ENCODE measurements at regions not wholly inside any gene's neighbourhood (a gene's known extent, or its start where the extent isn't known, plus 50 kb on each side); places are given as distances from the start of the nearest gene placed in this dataset.

- Histone ChIP-seq H3K79me2 (ENCODE audit: control insufficient read depth, insufficient read depth, low read length) (no peaks in the 10 kb centered on the region), H3K4me2 (replicated peaks; ENCODE audit: low read depth, low read length, poor library complexity, severe bottlenecking) (no peak overlapping the region), H2AFZ (ENCODE audit: insufficient read depth, low read depth, low read length, poor library complexity, severe bottlenecking) (no peak overlapping the region), H3K27me3 (replicated peaks in 1 of 4; ENCODE audit: control extremely low read depth in 1 of 4, control insufficient read depth in 3 of 4, insufficient read depth in 4 of 4, low read length in 3 of 4) (no peaks in the 10 kb centered on the region), H3K36me3 (replicated peaks in 1 of 2; ENCODE audit: control extremely low read depth in 1 of 2, control insufficient read depth in 1 of 2, extremely low read depth in 1 of 2, insufficient read depth in 2 of 2, low read length in 1 of 2) (no peaks in the 10 kb centered on the region), H3K9me3 (ENCODE audit: control extremely low read depth in 1 of 3, control insufficient read depth in 2 of 3, insufficient read depth in 1 of 3, low read length in 2 of 3) (no peaks in the 10 kb centered on the region), H3K4me1 (ENCODE audit: control insufficient read depth in 2 of 2, insufficient read depth in 2 of 2, low read length in 2 of 2) (no peaks in the 10 kb centered on the region), H3K9ac (ENCODE audit: low read length) (no peak overlapping the region), H4K20me1 (ENCODE audit: control insufficient read depth, insufficient read depth, low read length, poor library complexity, severe bottlenecking) (no peaks in the 10 kb centered on the region), H3K4me3 (ENCODE audit: control extremely low read depth in 1 of 5, extremely low read depth in 1 of 5, insufficient read depth in 1 of 5, low read depth in 2 of 5, low read length in 4 of 5) (no peak overlapping the region), H3K27ac (ENCODE audit: low read length in 2 of 2) (no peak overlapping the region)
- no peaks in the 10 kb centered on the region for H3K27me3 Mint-ChIP-seq
- no peak for TF ChIP-seq EZH2 (IDR thresholded peaks at IDR 0.05; ENCODE audit: borderline replicate concordance, insufficient read depth, low read depth, low read length, poor library complexity, severe bottlenecking)
- TF ChIP-seq CTCF (IDR thresholded peaks at IDR 0.05), result no peak
- no CpG with 5 or more reads among the region's 3 CpGs for WGBS (ENCODE audit: insufficient coverage)
- DNase-seq (no peak), ATAC-seq (ENCODE audit: low read depth) (no peak)
- ChIA-PET CTCF (no interaction called here), POLR2A (no interaction called here)
- H3K27ac Mint-ChIP-seq, result no peak overlapping the region
- peaks cover 7% of the 10 kb centered on the region for H3K9me3 Mint-ChIP-seq (ENCODE audit: insufficient read depth)
- intact Hi-C loops (cut with micrococcal nuclease), result no loop called here
- no peak overlapping the region for H3K4me3 Mint-ChIP-seq
- H3K4me1 Mint-ChIP-seq, result no peaks in the 10 kb centered on the region
Measured at GRCh38 chr13:84543962-84544361, 661.7 kb upstream of the SLITRK1 start.

GRCh38 chr13:84542348-84542747 lies 660.1 kb upstream of the SLITRK1 start:
- no CpG with 5 or more reads among the region's 1 CpG for WGBS (ENCODE audit: insufficient coverage)
- no peaks in the 10 kb centered on the region for H3K36me3 ChIP-seq (replicated peaks in 1 of 2; ENCODE audit: control extremely low read depth in 1 of 2, control insufficient read depth in 1 of 2, extremely low read depth in 1 of 2, insufficient read depth in 2 of 2, low read length in 1 of 2)
- no peak overlapping the region for H3K27ac Mint-ChIP-seq
- ChIA-PET CTCF (no interaction called here), POLR2A (no interaction called here)
- H3K27me3 ChIP-seq (replicated peaks in 1 of 4; ENCODE audit: control extremely low read depth in 1 of 4, control insufficient read depth in 3 of 4, insufficient read depth in 4 of 4, low read length in 3 of 4), result no peaks in the 10 kb centered on the region
- no peaks in the 10 kb centered on the region for H4K20me1 ChIP-seq (ENCODE audit: control insufficient read depth, insufficient read depth, low read length, poor library complexity, severe bottlenecking)
- ATAC-seq (ENCODE audit: low read depth) (no peak), DNase-seq (no peak)
- H3K4me1 ChIP-seq (ENCODE audit: control insufficient read depth in 2 of 2, insufficient read depth in 2 of 2, low read length in 2 of 2), result no peaks in the 10 kb centered on the region
- peaks cover 7% of the 10 kb centered on the region for H3K9me3 Mint-ChIP-seq (ENCODE audit: insufficient read depth)
- no peaks in the 10 kb centered on the region for H3K4me1 Mint-ChIP-seq
- no peaks in the 10 kb centered on the region for H3K27me3 Mint-ChIP-seq
- intact Hi-C loops (cut with micrococcal nuclease), result no loop called here
- no peaks in the 10 kb centered on the region for H3K79me2 ChIP-seq (ENCODE audit: control insufficient read depth, insufficient read depth, low read length)
- H3K4me2 ChIP-seq (replicated peaks; ENCODE audit: low read depth, low read length, poor library complexity, severe bottlenecking), result no peak overlapping the region
- H3K4me3 Mint-ChIP-seq, result no peak overlapping the region
- TF ChIP-seq CTCF (IDR thresholded peaks at IDR 0.05), result no peak
- no peak for TF ChIP-seq EZH2 (IDR thresholded peaks at IDR 0.05; ENCODE audit: borderline replicate concordance, insufficient read depth, low read depth, low read length, poor library complexity, severe bottlenecking)
- no peaks in the 10 kb centered on the region for H3K9me3 ChIP-seq (ENCODE audit: control extremely low read depth in 1 of 3, control insufficient read depth in 2 of 3, insufficient read depth in 1 of 3, low read length in 2 of 3)
- H3K27ac ChIP-seq (ENCODE audit: low read length in 2 of 2), result no peak overlapping the region
- H3K9ac ChIP-seq (ENCODE audit: low read length), result no peak overlapping the region
- no peak overlapping the region for H2AFZ ChIP-seq (ENCODE audit: insufficient read depth, low read depth, low read length, poor library complexity, severe bottlenecking)
- H3K4me3 ChIP-seq (ENCODE audit: control extremely low read depth in 1 of 5, extremely low read depth in 1 of 5, insufficient read depth in 1 of 5, low read depth in 2 of 5, low read length in 4 of 5), result no peak overlapping the region

All from B cell (primary cell).